ENCODE measurements at regions not wholly inside any gene's neighbourhood (a gene's known extent, or its start where the extent isn't known, plus 50 kb on each side); places are given as distances from the start of the nearest gene placed in this dataset.

DNA sequence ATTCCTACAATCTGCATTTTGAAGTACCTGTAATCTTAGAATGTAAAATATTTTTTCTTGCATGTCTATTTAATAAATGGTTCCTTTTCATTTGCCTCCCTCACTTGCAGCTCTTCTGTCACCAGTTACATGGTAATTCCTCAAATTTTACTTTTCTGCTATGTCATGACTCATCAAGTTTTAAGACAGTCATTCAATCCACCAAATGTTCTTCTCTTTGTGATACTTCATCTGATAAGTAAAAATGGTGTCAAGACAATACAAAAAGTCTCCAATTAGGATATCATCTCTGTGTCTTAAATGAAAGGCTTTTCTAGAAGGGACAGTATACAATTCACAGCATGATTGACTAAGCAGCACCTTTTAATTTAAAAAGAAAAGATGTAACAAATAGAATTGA, 104.9 kb upstream of the FTMT start:
- intact Hi-C loops (cut with DNase I; ENCODE audit: low total_unique reads): no loop called here

DNA sequence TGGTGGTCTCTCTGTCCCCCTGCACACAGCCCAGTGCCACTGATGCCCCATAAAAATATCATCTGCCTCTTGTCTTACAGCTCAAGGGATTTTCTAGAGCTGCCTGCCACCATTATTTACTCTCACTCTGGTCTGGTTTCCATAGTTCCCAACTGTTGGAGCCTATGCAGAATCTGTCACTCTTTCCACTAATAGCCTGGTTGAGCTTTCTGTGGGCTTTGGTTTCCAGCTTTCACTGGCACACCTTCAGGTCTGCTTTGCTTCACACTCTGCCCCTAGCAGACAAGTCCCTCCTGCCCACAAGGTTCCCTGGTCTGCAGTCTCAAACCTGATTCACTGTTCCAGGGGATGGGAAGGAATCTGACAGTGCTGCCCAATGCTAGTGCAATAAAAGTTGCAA, 103.0 kb upstream of the FTMT start:
- intact Hi-C loops (cut with DNase I; ENCODE audit: low total_unique reads): no loop called here
- DNase-seq (ENCODE audit: low spot score in 2 of 2): no peak
- TF ChIP-seq, protein P1, sequence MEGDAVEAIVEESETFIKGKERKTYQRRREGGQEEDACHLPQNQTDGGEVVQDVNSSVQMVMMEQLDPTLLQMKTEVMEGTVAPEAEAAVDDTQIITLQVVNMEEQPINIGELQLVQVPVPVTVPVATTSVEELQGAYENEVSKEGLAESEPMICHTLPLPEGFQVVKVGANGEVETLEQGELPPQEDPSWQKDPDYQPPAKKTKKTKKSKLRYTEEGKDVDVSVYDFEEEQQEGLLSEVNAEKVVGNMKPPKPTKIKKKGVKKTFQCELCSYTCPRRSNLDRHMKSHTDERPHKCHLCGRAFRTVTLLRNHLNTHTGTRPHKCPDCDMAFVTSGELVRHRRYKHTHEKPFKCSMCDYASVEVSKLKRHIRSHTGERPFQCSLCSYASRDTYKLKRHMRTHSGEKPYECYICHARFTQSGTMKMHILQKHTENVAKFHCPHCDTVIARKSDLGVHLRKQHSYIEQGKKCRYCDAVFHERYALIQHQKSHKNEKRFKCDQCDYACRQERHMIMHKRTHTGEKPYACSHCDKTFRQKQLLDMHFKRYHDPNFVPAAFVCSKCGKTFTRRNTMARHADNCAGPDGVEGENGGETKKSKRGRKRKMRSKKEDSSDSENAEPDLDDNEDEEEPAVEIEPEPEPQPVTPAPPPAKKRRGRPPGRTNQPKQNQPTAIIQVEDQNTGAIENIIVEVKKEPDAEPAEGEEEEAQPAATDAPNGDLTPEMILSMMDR (IDR thresholded peaks at IDR 0.05): no peak
- no peak for TF ChIP-seq POLR2A (IDR thresholded peaks at IDR 0.05)
- no peak overlapping the region for H3K4me3 ChIP-seq (ENCODE audit: low read depth, poor library complexity, severe bottlenecking)

More for the DNA sequence above, 104.9 kb upstream of the FTMT start:
- H3K4me3 ChIP-seq (ENCODE audit: low read depth, poor library complexity, severe bottlenecking): no peak overlapping the region
- TF ChIP-seq POLR2A (IDR thresholded peaks at IDR 0.05): no peak
- TF ChIP-seq, protein P1 (IDR thresholded peaks at IDR 0.05): no peak
- no peak for DNase-seq (ENCODE audit: low spot score in 2 of 2)

DNA sequence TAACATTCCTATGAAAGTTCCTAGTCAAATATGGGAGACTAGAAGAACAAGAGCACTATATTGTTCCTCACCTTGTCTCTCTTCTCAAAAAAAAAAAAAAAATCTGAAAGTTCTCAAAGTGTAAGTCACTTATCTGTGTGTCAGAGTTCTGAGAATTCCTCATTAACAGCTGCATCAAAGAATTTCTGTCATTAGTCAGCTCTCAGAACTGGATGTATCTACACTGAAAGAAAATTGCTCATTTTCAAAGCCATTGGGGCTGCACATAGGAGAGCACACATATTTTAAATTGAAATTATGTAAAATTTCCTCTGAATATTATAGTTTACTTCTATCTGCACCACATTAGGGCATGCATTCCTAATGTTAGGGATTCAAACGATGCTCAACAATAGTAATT, 99.5 kb upstream of the FTMT start:
- intact Hi-C loops (cut with DNase I; ENCODE audit: low total_unique reads): no loop called here
- no peak for TF ChIP-seq POLR2A (IDR thresholded peaks at IDR 0.05)
- TF ChIP-seq, protein P1 (IDR thresholded peaks at IDR 0.05): no peak
- WGBS, 2 donors: 88 to 100% methylated on average over 1 of the region's 1 CpG

DNA sequence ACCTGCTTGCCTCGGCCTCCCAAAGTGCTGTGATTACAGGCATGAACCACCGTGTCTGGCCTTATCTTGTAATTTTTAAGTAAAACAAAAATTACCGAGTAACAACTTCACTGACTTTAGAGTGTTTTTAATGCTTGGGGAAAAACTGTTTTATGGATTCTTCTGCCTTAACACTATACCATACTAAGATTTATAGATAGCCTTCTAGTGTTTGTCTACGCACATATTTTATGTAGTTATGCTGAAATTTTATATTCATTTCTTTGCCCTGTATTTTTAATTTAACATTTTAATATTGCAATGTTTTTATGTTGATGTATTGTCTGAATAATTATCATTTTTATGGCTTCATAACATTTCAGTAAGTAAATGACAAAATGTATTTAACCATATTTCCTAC, 96.4 kb upstream of the FTMT start:
- no peak overlapping the region for H3K4me3 ChIP-seq (ENCODE audit: low read depth, poor library complexity, severe bottlenecking)
- intact Hi-C loops (cut with DNase I; ENCODE audit: low total_unique reads): no loop called here
- TF ChIP-seq, protein P1 (IDR thresholded peaks at IDR 0.05): no peak
- no peak for TF ChIP-seq POLR2A (IDR thresholded peaks at IDR 0.05)
- 80 to 90% methylated on average over 4 of the region's 4 CpGs for WGBS, 2 donors
- DNase-seq (ENCODE audit: low spot score in 2 of 2): no peak

More for the DNA sequence above, 99.5 kb upstream of the FTMT start:
- no peak overlapping the region for H3K4me3 ChIP-seq (ENCODE audit: low read depth, poor library complexity, severe bottlenecking)
- DNase-seq (ENCODE audit: low spot score in 2 of 2): no peak

DNA sequence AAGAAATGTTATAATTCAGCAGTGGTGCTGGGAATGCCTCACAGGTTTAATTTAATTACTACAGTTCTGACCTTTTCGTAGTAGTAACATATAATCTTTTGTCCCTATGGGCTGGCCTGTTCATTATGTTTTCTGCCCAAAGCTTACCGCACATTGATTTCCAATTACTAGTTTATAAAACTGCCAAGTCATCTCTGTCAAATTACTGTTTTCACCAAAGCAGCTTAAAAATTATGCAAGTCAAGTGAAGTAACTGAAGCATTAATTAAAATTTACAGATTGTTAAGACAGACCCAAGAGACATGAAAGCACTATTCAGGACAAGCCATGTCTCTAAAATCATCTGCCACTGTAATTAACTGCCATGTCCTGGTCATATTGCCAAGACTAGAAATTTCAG, 93.9 kb upstream of the FTMT start:
- WGBS, 2 donors: 71 to 86% methylated on average over 2 of the region's 2 CpGs

DNA sequence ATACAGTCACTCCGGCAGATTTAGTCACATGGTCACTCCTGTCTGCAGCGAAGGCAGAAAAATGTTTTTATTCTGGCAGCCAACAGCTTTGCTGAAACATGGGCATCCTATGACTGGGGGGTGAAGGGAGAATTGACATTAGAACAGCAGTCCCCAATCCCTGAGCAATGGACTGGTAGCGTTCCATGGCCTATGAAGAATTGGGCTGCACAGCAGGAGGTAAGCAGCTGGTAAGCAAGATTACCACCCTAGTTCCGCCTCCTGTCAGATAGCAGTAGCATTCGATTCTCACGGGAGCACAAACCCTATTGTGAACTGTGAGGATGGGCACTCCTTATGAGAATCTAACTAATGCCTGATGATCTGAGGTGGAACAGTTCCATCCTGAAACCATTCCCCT, 93.1 kb upstream of the FTMT start:
- intact Hi-C loops (cut with DNase I; ENCODE audit: low total_unique reads): no loop called here
- no peak for DNase-seq (ENCODE audit: low spot score in 2 of 2)
- TF ChIP-seq, protein P1 (IDR thresholded peaks at IDR 0.05): no peak
- TF ChIP-seq POLR2A (IDR thresholded peaks at IDR 0.05): no peak
- WGBS, 2 donors: 80 to 83% methylated on average over 6 of the region's 6 CpGs
- H3K4me3 ChIP-seq (ENCODE audit: low read depth, poor library complexity, severe bottlenecking): no peak overlapping the region

More for the DNA sequence above, 93.9 kb upstream of the FTMT start:
- DNase-seq (ENCODE audit: low spot score in 2 of 2): no peak
- no peak overlapping the region for H3K4me3 ChIP-seq (ENCODE audit: low read depth, poor library complexity, severe bottlenecking)
- intact Hi-C loops (cut with DNase I; ENCODE audit: low total_unique reads): no loop called here
- TF ChIP-seq, protein P1 (IDR thresholded peaks at IDR 0.05): no peak
- TF ChIP-seq POLR2A (IDR thresholded peaks at IDR 0.05): no peak

All from lower leg skin (tissue), 4 donors.